DMS153 (cell line): ENCODE measurements at regions not wholly inside any gene's neighbourhood (a gene's known extent, or its start where the extent isn't known, plus 50 kb on each side); places are given as distances from the start of the nearest gene placed in this dataset.
"Not testable (repeated sequence)": the region's sequence is repeated elsewhere in the genome, so short reads cannot be mapped to it uniquely, and the experiment has no call there.

Source experiments
- DNase-seq: peaks from one replicate; lab custom pipeline; 2025; lab: John Stamatoyannopoulos, UW

DNA sequence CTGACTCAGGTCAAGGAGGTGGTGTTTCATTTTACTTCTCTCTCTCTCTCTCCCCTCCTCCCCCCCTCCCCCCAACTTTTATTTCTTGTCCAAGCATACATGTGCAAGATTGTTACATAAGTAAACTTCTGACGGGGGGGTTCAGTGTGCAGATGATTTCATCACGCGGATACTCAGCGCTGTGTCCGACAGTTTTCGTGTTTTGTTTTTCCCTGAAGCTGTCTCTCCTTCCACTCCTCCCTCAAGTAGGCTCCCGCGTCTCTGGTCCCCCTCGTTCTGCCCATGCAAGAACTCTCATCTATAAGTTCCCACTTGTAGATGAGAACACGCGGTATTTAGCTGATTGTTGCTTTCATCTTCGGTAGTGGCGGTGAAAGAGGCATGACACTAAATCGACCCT is 111.0 kb upstream of the ANKRD30BL start:
- no peak for DNase-seq

DNA sequence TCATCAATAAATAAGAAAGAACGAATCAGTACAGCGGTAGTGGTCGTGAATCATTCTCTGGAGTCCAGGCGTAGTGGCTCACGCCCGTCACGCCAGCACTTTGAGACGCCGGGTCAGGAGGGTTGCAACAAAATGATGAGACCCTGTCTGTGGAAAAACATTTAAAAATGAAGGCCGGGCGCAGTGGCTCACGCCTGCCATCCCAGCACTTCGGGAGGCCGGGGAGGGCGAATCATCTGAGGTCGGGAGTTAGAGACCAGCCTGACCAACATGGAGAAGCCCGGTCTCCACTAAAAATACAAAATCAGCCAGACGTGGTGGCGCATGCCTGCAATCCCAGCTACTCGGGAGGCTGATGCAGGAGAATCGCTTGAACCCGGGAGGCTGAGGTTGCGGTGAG is 111.8 kb upstream of the ANKRD30BL start:
- not testable (repeated sequence) for DNase-seq

DNA sequence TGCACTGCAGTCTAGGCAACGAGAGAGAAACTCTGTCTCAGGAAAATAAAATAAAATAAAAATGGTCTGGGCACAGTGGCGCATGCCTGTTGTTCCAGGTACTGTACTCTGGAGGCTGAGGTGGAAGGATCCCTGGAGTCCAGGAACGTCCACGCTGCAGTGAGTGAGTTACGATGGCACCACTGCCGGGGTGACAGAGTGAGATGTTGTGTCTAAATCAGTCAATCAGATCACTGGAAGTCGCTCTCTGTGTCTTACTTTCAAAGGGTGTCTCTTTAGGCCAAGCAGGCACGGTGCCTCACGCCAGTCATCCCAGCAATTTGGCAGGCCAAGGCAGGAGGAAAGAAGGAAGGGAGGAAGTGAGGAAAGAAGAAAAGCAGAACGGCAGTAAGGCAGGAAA is 112.2 kb upstream of the ANKRD30BL start:
- DNase-seq, result no peak

DNA sequence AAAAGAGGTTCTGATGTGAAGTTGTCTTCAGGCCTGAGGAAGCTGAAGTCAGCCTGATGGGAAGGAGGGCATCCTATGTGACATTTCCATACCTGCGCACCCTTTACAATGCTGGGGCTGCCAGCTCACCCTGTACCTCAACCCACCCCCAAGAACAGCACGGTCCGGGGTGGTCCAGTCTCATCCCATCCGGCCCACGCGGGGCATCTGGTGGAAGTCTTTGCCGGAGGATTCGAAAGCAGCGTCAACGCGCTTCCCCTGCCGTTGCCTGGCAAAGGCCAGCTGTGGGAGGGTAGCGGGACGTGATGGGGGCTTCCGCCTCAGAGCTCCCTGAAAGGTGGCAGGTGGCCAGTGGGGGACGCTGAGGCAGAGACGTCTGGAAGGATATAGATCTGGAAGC is 113.6 kb upstream of the ANKRD30BL start:
- DNase-seq, result no peak

DNA sequence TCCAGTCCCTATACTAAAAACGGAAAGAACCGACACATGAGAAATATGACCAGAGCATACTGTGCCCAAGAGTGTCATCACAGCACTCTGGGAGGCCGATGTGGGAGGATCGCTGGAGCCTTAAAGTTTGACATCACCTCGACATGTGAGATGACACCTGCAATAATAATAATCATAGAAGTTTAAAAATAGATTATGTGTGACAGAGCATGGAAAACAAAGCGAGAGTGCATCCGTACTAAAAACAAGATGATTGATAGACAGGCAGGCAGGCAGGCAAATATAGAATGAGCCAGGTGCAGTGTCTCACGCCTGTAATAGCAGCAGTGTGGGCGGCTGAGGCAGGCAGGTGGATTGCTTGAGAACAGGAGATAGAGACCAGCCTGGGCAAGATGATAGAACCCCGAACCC is 114.8 kb upstream of the ANKRD30BL start:
- no peak for DNase-seq

DNA sequence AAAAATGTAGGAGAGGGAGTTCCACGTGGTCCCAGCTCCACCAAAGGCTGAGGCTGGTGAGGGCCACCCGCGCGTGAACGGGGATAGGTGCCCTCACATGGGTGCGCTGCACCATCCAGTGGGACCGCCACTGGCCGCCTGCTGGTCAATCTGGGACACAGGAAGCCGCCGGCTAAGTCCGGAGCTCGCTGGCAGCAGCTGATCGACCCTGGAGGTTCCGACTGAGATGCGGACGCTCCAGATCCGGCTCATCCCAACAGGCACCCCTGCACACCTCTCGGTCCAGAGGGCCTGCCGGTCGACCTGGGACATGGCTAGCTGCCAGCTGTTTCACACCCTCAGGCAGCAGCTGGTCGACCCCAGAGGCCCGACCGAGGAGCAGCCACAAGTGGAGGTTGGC is 116.5 kb upstream of the ANKRD30BL start:
- DNase-seq, result no peak

DNA sequence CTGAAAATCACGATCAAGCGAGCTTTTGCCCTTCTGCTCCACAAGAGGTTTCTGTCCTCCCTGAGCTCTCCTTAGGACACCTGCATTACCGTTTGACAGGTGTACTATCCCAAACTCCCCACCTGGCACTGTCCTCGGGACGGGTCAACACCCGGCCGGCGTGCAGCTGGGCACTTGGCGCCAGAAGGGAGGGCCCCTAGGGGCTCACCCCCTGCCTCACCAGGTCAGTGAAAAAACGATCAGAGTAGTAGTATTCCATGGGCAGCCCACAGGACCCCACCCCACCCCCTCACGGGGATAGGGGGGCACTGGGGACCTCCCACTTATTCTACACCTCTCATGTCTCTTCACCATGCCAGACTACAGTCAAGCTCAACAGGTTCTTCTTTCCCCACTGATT is 117.6 kb upstream of the ANKRD30BL start:
- no peak for DNase-seq

DNA sequence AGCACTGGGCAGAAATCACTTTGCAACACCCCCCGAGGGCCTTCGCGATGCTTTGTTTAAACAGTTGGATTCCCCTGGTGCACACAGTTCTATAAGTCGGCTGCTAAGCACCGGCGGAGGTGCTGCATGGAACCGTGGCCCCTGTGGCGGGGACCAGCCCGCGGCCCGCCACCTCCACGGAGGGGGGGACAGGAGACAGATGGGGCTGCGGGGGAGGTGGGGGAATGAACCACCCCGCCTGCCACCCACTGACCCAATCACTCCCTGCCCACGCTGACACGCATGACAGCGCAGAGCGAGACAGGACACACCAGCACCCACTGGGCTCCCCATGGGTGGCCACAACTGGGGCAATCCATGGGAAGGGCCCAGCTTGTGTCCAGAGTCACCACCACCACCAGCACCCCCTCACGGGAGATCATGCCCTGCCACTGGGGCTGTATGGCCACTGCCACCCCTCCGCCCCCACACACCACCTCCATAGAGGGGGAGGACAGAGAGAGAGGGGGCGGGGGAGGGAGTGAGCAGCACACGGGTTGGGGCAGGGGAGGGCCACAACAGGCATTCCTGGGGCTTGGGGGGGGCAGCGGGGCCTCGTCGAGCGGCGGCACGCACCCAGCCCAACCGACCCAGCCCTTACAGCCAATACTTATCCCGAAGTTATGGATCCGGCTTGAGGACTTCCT is 118.3 kb upstream of the ANKRD30BL start:
- DNase-seq, result no peak

DNA sequence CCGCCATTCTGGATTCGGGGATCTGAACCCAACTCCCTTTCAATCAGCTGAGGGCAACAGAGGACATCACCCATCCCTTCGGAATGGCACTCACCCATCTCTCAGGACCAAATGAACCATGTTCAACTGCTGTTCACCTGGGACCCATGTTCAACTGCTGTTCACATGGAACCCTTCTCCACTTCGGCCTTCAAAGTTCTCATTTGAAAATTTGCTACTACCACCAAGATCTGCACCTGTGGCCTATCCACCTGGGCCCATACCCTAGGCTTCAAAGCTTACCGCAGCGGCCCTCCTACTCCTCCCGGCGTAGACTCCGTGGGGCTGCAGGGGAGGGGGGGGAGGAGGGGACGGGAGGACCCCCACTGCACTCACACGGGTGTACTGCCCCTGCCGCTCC is 119.2 kb upstream of the ANKRD30BL start:
- DNase-seq, result no peak

DNA sequence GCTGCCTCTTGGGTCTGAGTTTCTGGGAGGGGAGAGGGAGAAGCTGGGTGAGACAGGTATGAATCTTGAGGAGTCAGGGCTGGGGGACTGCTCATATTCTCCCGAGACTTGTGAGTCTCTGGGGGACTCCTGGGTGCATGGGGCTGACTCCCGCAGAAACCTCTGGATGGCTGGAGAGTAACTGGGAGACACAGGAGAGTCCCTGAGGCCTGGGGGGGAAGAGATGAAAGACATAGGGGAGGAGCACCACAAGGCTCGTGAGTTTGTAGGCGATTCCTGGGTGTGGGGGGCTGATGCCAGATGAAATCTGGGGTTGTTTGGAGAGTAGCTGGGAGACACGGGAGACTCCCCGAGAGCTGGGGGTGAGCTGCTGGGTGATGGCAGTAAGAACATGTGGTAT is 120.4 kb upstream of the ANKRD30BL start:
- DNase-seq, result not testable (repeated sequence)

DNA sequence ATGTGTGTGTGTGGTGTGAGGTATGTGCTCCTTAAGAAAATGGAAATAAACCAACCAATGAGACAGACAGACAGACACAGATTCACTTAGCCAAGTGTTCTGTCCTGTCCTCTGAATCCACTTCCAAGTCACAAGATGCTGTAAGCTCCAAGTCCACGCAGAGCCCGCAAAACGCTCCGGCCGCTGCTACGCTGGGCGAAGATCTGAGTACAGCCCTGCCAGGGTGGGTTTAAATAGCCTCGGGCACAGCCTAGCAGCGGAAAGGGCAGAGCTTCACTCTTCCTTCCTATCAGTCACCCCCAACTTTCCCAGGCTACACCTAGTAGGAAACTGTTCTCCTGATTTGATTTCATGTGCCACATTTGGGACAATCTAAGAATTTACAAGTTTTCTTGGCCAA is 121.2 kb upstream of the ANKRD30BL start:
- DNase-seq, result no peak

DNA sequence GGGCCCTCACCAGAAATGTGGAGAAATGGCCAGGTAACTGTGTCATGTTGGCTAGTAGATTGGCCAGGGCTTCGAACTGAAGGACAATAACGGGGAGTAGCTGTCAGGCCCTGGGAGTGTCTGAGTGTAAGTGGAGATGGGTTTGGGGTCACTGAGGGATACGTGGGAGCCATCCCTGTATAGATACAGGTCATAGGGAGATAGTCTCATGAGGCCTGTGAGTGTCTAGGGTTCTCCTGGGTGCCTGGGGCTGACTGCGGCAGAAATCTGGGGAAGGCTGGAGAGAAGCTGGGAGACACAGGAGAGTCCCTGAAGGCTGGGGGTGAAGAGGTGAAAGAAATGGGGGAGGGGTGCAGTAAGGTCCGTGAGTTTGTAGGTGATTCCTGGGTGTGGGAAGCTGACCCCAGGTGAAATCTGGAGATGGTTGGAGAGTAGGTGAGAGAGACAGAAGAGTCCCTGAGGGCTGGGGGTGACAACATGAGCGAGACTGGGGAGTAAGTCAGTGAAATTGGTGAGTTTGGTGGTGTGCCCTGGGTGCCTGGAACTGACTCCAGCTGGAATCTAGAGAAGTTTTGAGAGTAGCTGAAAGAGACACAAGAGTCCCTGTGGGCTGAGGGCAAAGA is 124.6 kb upstream of the ANKRD30BL start:
- DNase-seq, result not testable (repeated sequence)

DNA sequence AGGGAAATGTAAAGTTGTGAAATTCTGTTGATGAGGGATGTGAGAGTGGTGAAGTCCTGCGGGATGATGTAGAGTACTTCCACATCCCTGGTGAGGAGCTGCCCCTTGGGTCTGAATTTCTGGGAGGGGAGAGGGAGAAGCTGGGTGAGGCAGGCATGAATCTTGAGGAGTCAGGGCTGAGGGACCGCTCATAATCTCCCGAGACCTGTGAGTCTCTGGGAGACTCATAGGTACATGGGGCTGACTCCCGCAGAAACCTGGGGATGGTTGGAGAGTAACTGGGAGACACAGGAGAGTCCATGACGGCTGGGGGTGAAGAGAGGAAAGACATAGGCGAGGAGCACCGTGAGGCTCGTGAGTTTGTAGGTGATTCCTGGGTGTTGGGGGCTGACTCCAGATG is 126.2 kb upstream of the ANKRD30BL start:
- DNase-seq, result not testable (repeated sequence)

DNA sequence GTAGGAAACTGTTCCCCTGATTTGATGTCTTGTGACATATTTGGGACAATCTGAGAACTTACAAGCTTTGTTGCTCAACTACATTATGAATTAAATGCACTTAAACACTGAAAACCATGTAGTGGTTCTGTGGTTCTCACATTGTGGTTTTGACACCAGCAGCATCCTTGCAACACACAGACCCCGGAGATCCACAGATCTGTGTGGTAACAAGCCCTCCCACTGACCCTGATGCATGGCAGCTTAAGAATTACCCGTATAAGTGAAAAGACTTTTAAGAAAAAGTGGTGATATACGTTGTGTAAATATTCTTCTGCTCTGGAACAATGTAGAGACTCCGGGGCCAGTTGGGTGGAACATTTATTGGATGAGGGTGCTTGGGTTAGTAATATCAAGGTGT is 127.4 kb upstream of the ANKRD30BL start:
- not testable (repeated sequence) for DNase-seq

DNA sequence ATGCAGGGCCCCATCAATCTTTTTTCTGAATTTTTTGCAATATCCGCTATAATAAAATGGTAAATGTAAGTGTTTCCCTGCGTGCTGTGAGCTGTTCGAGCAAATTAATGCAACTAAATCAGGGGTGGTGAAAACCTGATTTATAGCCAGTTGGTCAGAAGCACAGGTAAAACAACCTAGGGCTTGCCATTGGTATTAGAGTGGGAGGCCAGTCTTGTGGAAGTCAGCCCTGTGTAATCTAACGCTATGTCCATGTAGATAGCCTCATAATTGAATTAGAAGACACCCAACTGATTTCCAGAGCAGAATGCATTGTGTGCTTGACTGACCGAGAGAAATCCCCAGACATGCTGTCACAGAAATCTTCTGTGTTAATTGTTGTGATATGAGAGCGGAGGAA is 126.8 kb upstream of the GPR39 start:
- DNase-seq, result not testable (repeated sequence)

DNA sequence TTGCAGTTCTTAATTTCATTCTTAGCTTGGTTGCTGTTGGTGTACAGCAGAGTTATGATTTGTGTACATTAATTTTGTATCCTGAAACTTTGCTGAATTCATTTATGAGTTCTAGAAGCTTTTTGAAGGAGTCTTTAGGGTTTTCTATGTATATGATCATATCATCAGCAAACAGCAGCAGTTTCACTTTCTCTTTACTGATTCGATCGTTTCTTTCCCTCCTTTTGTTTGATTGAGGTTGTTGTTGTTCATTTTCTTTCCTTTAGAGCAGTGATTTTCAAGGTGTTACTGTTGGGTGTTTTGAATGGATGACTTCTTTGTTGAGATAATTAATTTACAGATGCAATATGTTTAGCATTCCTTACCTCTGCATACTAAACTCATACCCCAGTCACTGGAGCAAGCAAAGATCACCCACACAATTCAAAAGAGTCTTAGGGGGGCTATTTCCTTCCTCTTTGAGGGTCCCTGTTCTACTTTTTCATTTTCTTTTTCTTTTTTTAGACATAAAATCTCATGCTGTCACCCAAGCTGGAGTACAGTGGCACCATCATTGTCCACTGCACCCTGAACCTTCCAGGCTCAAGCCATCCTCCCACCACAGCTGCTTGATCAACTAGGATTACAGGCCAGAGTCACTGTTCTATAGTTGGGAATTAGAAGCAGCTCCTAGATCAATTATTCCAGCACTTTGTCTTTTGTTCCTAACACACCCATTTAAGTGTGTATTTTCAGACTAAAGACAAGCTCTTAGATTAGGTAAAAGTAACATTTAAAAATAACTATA is 115.8 kb upstream of the GPR39 start:
- DNase-seq, result peak; percentile 1

DNA sequence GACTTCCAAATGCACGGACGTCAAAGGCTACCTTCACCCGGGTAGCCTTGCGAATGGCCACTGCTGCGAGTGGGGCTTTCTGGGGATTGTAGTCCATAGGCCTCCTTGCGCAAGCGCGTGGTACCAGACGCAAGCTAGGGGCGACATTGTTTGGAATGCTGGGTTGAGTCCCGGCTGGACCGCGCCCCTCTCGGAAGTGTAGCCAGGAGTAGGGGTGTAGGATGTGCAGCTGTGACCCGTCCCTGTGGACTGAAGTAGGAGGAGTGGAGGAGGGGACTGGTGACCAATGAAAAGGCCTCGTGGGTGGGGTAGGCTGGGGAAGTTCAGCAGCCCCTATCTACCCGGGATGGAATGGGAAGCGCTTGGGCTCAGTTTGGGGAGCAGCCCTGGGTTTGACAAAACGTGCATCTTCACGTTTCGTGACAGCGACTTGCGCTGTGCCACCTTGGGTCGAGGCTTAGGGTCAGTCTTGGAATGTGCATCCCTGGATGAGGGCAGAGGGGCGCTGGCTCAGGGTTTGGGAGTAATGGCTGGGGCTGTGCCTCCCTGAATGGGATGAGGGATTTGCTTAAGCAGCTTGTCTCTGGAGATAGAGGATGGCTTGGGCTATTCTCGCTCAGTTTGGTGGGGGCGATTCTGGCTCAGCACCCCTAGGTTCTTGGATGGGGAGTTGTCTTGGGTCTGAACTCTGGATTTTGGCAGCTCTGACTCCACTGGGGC is 111.8 kb upstream of the GPR39 start:
- DNase-seq, result peak; percentile 0

DNA sequence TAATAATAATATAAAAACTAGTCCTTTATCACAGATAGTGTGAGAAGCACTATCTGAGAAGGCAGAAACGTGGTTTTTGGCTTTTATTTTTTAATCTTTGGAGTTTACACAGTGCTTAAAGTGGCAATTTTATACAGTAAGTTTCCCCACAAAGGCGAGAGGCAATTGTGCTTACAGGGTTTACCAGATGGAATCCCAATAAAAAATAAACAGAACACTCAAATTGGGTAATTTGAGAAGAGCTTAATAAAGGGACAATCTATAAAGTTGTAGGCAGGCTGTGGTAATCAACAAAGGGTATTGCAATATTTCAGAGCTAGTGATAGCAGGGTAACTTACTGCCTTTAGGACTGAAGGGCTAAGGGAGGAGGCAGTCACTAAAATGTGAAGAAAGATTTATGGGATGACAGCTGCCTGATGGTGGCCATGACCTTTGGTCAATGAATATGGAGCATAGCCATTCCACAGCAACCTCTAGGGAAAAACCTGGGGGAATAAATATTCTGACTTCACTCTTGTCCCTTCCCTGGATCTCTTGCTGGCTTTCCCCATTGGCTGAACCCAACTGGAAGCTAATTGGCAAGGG is 108.9 kb upstream of the GPR39 start:
- DNase-seq, result not testable (repeated sequence)

DNA sequence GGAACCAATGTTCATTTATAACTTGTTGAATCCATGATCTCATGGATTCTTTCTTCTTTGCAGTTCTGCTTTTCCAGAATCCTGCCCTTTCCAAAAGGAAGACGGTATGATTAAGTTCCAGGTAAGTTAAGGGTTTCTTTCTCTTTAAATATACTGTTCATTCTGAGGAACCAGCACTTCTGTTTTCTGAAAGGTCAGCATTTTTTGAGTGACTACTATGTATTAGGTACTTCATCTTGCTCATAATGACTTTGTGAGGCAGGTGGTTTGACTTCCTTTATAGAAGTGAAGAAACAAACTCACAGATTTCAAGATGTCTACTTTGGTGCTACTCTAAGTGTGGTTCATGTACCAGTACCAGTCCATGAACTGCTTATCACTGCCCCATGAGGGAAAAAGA is 107.4 kb upstream of the GPR39 start:
- DNase-seq, result not testable (repeated sequence)

DNA sequence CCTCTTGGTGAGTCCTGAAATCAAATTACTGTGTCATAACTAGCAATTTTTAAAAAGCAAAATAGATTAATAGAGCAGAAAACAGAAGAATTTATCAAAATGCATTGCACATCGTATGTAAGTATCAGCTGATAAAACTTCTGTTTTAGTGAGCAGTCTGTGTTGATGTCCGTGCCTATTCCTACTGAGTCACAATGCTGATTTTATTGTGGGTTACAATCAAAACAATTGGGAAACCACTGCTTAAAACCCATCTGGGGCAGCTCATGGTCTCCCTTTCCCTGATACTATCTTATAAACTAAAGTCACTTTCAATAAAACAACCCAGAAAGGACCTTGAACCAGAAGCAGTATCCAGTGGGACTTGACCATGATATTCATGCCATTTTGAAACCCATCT is 101.1 kb upstream of the GPR39 start:
- not testable (repeated sequence) for DNase-seq

DNA sequence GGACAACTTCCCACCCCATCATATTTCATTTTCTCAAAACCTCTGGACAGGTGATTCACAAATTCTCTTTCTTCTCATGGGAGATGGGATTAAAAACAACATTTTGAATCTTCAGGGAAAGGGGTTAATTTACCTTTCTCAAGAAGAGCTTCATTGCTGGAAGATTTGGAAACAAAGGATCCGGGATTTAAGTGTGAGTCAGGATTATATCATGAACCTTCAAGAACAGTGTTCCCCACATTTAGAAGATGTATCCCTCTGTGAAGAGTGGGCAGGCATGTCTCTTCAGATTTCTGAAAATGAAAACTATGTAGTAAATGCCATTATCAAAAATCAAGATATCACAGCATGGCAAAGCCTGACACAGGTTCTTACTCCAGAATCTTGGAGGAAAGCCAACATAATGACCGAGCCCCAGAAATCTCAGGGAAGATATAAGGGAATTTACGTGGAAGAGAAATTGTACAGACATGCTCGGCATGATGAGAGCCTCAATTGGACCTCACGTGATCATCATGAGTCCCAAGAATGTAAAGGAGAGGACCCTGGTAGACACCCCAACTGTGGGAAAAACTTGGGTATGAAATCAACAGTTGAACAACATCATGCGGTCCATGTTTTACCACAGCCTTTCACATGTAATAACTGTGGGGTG is 99.5 kb upstream of the GPR39 start:
- DNase-seq, result not testable (repeated sequence)

DNA sequence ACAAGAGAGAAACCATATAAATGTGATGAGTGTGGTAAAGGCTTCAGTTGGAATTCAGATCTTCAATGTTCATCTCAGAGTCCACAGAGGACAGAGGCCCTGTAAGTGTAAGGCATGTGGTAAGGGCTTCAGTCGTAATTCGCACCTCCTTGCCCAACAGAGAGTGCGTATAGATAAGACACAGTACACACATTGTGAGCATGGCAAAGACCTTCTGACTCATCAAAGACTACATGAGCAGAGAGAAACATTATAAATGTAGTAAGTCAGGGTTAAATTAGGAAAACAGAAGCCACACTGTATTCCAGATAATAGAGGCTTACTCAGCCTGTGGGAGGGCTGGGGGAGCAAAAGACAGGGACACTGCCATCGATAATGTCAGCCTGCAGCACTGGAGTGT is 98.1 kb upstream of the GPR39 start:
- not testable (repeated sequence) for DNase-seq
